ENCODE measurements at regions not wholly inside any gene's neighbourhood (a gene's known extent, or its start where the extent isn't known, plus 50 kb on each side); places are given as distances from the start of the nearest gene placed in this dataset.

- TF ChIP-seq CTCF (conservative IDR thresholded peaks at IDR 0.05 in 1 of 2, IDR thresholded peaks at IDR 0.05 in 1 of 2; ENCODE audit: low read depth in 1 of 2, low read length in 2 of 2) (no peak), EZH2 (IDR thresholded peaks at IDR 0.05; ENCODE audit: low read length, missing control alignments) (no peak)
Measured at GRCh38 chr3:163576314-163576713, 1502.0 kb downstream of the SI start.
